ENCODE measurements at regions not wholly inside any gene's neighbourhood (a gene's known extent, or its start where the extent isn't known, plus 50 kb on each side); places are given as distances from the start of the nearest gene placed in this dataset.

GRCh38 chr15:57767481-57767880, 61.0 kb downstream of the POLR2M start:
- ChIA-PET CTCF (interaction anchor here (1.5 to 7.8 kb wide), 2 partner anchors 16 to 208 kb away, joined by 3 to 40 read pairs; no protein-coding TSS in a partner anchor), POLR2A (no interaction called here)
- Histone ChIP-seq H3K4me2 (no peak overlapping the region), H3K9ac (no peak overlapping the region), H3K27ac (ENCODE audit: low read depth in 2 of 2, low read length in 1 of 2) (no peak overlapping the region), H3F3A (replicated peaks; ENCODE audit: insufficient read depth) (no peaks in the 10 kb centered on the region), H2AFZ (ENCODE audit: low read depth) (no peak overlapping the region), H3K9me3 (no peaks in the 10 kb centered on the region), H3K27me3 (ENCODE audit: insufficient read depth) (no peaks in the 10 kb centered on the region; the same call in 1 of the 2 replicates), H3K9me2 (no peaks in the 10 kb centered on the region), H3K4me3 (ENCODE audit: low read depth in 2 of 2, low read length in 1 of 2) (no peak overlapping the region), H3K4me1 (ENCODE audit: control insufficient read depth in 1 of 2, insufficient read depth in 2 of 2, low read depth in 1 of 2, low read length in 1 of 2) (peaks cover 0 to 3% of the 10 kb centered on the region in 2 experiments; a peak in 1 of 4 replicates), H4K20me1 (ENCODE audit: insufficient read depth) (no peaks in the 10 kb centered on the region), H3K79me2 (ENCODE audit: insufficient read depth) (no peaks in the 10 kb centered on the region), H3K36me3 (replicated peaks in 1 of 2; ENCODE audit: control insufficient read depth in 1 of 2, insufficient read depth in 2 of 2, low read length in 1 of 2) (no peaks in the 10 kb centered on the region)
- WGBS (ENCODE audit: low lambda C conversion rate) = 72% methylated on average over 2 of the region's 2 CpGs
- no peak for DNase-seq
- TF ChIP-seq TAF1 (IDR thresholded peaks at IDR 0.05; ENCODE audit: borderline replicate concordance, low read depth, low read length) (no peak), REST (IDR thresholded peaks at IDR 0.05; ENCODE audit: low read depth, low read length) (no peak), EZH2phosphoT487 (IDR thresholded peaks at IDR 0.05; ENCODE audit: borderline replicate concordance, low read depth) (no peak), NRF1 (IDR thresholded peaks at IDR 0.05; ENCODE audit: low read depth, low read length) (no peak), CHD2 (IDR thresholded peaks at IDR 0.05; ENCODE audit: low read length, partially characterized antibody) (no peak), GATA2 (CRISPR knock-in tag; IDR thresholded peaks at IDR 0.05) (no peak), SMC3 (IDR thresholded peaks at IDR 0.05; ENCODE audit: low read depth, low read length) (no peak), RXRA (IDR thresholded peaks at IDR 0.05; ENCODE audit: borderline replicate concordance, low read depth) (no peak), ZBTB33 (IDR thresholded peaks at IDR 0.05; ENCODE audit: borderline replicate concordance, low read depth) (no peak), USF2 (IDR thresholded peaks at IDR 0.05; ENCODE audit: borderline replicate concordance, low read depth, low read length) (no peak), USF1 (IDR thresholded peaks at IDR 0.05; ENCODE audit: borderline replicate concordance, low read depth) (no peak), YY1 (IDR thresholded peaks at IDR 0.05; ENCODE audit: low read depth) (no peak), POLR2AphosphoS5 (IDR thresholded peaks at IDR 0.05; ENCODE audit: low read depth, low read length) (no peak), SIN3A (IDR thresholded peaks at IDR 0.05; ENCODE audit: borderline replicate concordance, low read depth, low read length) (no peak), PBX3 (IDR thresholded peaks at IDR 0.05) (no peak), NFIC (IDR thresholded peaks at IDR 0.05; ENCODE audit: borderline replicate concordance) (no peak)

Data from SK-N-SH (cell line).